Natural killer cell (primary cell): ENCODE measurements at regions not wholly inside any gene's neighbourhood (a gene's known extent, or its start where the extent isn't known, plus 50 kb on each side); places are given as distances from the start of the nearest gene placed in this dataset.

Source experiments
- ATAC-seq, 3 donors: fragments of 150-1000 bp in 2 of 3; fragments of 200-7000 bp in 1 of 3; cut with Tn5 transposase; 1 replicate in 1 of 3; 2 replicates in 2 of 3; pipeline ENCODE4 v1.10.0; 2021; ENCODE audit warnings: mild to moderate bottlenecking in 2 of 3, moderate library complexity in 2 of 3
- DNase-seq, 2 donors: peaks; one replicate each; pipeline versions ENCODE4 v3.0.0 to v3.0.0-alpha.2; 2013 to 2021; ENCODE audit warnings: mixed read lengths in 1 of 2
- H3K27ac ChIP-seq: one replicate; pipeline ENCODE4 v1.5.1; 2013; ENCODE audit warnings: mild to moderate bottlenecking, low read length
- H3K27me3 ChIP-seq: one replicate; pipeline ENCODE4 v1.6.1; 2013; ENCODE audit warnings: low read length; ENCODE audit not compliant: control insufficient read depth, insufficient read depth
- H3K36me3 ChIP-seq: one replicate; pipeline ENCODE4 v1.6.1; 2013; ENCODE audit warnings: low read length; ENCODE audit not compliant: control insufficient read depth, insufficient read depth
- H3K4me1 ChIP-seq: one replicate; pipeline ENCODE4 v1.6.1; 2013; ENCODE audit warnings: low read length; ENCODE audit not compliant: control insufficient read depth, insufficient read depth
- H3K4me3 ChIP-seq: one replicate; pipeline ENCODE4 v1.5.1; 2013; ENCODE audit warnings: low read length
- H3K9me3 ChIP-seq: one replicate; pipeline ENCODE4 v1.6.1; 2013; ENCODE audit warnings: low read length; ENCODE audit not compliant: control insufficient read depth, insufficient read depth
- H3K27ac Mint-ChIP-seq, 2 donors: one replicate each; pipeline ENCODE4 v1.8.0; 2022; ENCODE audit warnings: mild to moderate bottlenecking in 2 of 2, mixed read lengths in 2 of 2, moderate library complexity in 1 of 2
- H3K27me3 Mint-ChIP-seq, 2 donors: one replicate each; pipeline ENCODE4 v1.8.0; 2022; ENCODE audit warnings: low read depth in 2 of 2, mixed read lengths in 2 of 2
- H3K36me3 Mint-ChIP-seq: one replicate; pipeline ENCODE4 v1.8.0; 2022; ENCODE audit warnings: mixed read lengths
- H3K4me1 Mint-ChIP-seq, 2 donors: one replicate each; pipeline ENCODE4 v1.8.0; 2022; ENCODE audit warnings: mixed read lengths in 2 of 2
- H3K4me3 Mint-ChIP-seq: one replicate; pipeline ENCODE4 v1.8.0; 2022; ENCODE audit warnings: mild to moderate bottlenecking, moderate library complexity, mixed read lengths
- H3K9me3 Mint-ChIP-seq, 2 donors: one replicate each; pipeline ENCODE4 v1.8.0; 2022; ENCODE audit warnings: mixed read lengths in 2 of 2
- CTCF ChIP-seq: fragments of 200-600 bp; IDR thresholded peaks from one replicate; pipeline ENCODE4 v1.8.0; 2022; ENCODE audit warnings: antibody characterized with exemption
- WGBS: methylation state at CpG from one replicate; pipeline ENCODE4 v1.1.7; 2013; ENCODE audit warnings: missing lambda C conversion rate; ENCODE audit not compliant: insufficient coverage; 5-methylcytosine and 5-hydroxymethylcytosine counted together
- intact Hi-C: fragments of 100-400 bp; cut with micrococcal nuclease; formaldehyde crosslinking; loops from one replicate; pipeline ENCODE4 v1.14.2; 2022

GRCh38 chr5:133821889-133822288, 146.5 kb downstream of the C5orf15 start:
- peaks cover 28% of the 10 kb centered on the region for H3K4me1 ChIP-seq
- no peaks in the 10 kb centered on the region for H3K36me3 ChIP-seq
- intact Hi-C loops, result no loop called here
- H3K4me3 ChIP-seq, result no peak overlapping the region
- no peak overlapping the region for H3K4me3 Mint-ChIP-seq
- DNase-seq, result no peak
- H3K27me3 Mint-ChIP-seq, result peaks cover 24 to 37% of the 10 kb centered on the region in 2 donors
- TF ChIP-seq CTCF, result no peak
- 83% methylated on average over 3 of the region's 3 CpGs for WGBS
- H3K27ac Mint-ChIP-seq, result no peak overlapping the region
- no peak for ATAC-seq
- no peaks in the 10 kb centered on the region for H3K36me3 Mint-ChIP-seq
- H3K27me3 ChIP-seq, result no peaks in the 10 kb centered on the region
- no peaks in the 10 kb centered on the region for H3K9me3 ChIP-seq
- no peak overlapping the region for H3K27ac ChIP-seq
- H3K4me1 Mint-ChIP-seq, result peaks cover 18 to 25% of the 10 kb centered on the region in 2 donors
- H3K9me3 Mint-ChIP-seq, result no peaks in the 10 kb centered on the region

- Histone ChIP-seq H3K27me3 (no peaks in the 10 kb centered on the region), H3K4me3 (no peak overlapping the region), H3K27ac (no peak overlapping the region), H3K4me1 (peaks cover 22% of the 10 kb centered on the region), H3K36me3 (no peaks in the 10 kb centered on the region), H3K9me3 (no peaks in the 10 kb centered on the region)
- H3K36me3 Mint-ChIP-seq, result no peaks in the 10 kb centered on the region
- no peak for TF ChIP-seq CTCF
- H3K9me3 Mint-ChIP-seq, result no peaks in the 10 kb centered on the region
- peaks cover 24 to 37% of the 10 kb centered on the region in 2 donors for H3K27me3 Mint-ChIP-seq
- intact Hi-C loops, result no loop called here
- ATAC-seq (no peak), DNase-seq (no peak)
- H3K4me3 Mint-ChIP-seq, result no peak overlapping the region
- WGBS, result 45% methylated on average over 2 of the region's 2 CpGs
- H3K27ac Mint-ChIP-seq, result no peak overlapping the region
- H3K4me1 Mint-ChIP-seq, result peaks cover 15 to 22% of the 10 kb centered on the region in 2 donors
Observed at GRCh38 chr5:133821311-133821741, 147.1 kb downstream of the C5orf15 start.

GRCh38 chr5:133820507-133820906, 147.9 kb downstream of the C5orf15 start:
- H3K9me3 ChIP-seq, result no peaks in the 10 kb centered on the region
- peaks cover 14% of the 10 kb centered on the region for H3K4me1 ChIP-seq
- TF ChIP-seq CTCF, result no peak
- Mint-ChIP-seq H3K4me1 (peaks cover 7 to 15% of the 10 kb centered on the region in 2 donors), H3K4me3 (no peak overlapping the region), H3K27ac (no peak overlapping the region), H3K27me3 (peaks cover 24 to 37% of the 10 kb centered on the region in 2 donors), H3K9me3 (no peaks in the 10 kb centered on the region), H3K36me3 (no peaks in the 10 kb centered on the region)
- no peak overlapping the region for H3K4me3 ChIP-seq
- DNase-seq (no peak), ATAC-seq (no peak)
- WGBS, result 80% methylated on average over 3 of the region's 3 CpGs
- H3K27me3 ChIP-seq, result no peaks in the 10 kb centered on the region
- no peak overlapping the region for H3K27ac ChIP-seq
- H3K36me3 ChIP-seq, result no peaks in the 10 kb centered on the region
- intact Hi-C loops, result no loop called here

- DNase-seq (no peak), ATAC-seq (no peak)
- Histone ChIP-seq H3K36me3 (no peaks in the 10 kb centered on the region), H3K27me3 (no peaks in the 10 kb centered on the region), H3K4me3 (no peak overlapping the region), H3K9me3 (no peaks in the 10 kb centered on the region), H3K27ac (no peak overlapping the region), H3K4me1 (peaks cover 9% of the 10 kb centered on the region)
- TF ChIP-seq CTCF, result no peak
- Mint-ChIP-seq H3K36me3 (no peaks in the 10 kb centered on the region), H3K9me3 (no peaks in the 10 kb centered on the region), H3K4me3 (no peak overlapping the region), H3K4me1 (peaks cover 2 to 14% of the 10 kb centered on the region in 2 donors), H3K27me3 (peaks cover 25 to 37% of the 10 kb centered on the region in 2 donors), H3K27ac (no peak overlapping the region)
- 64% methylated on average over 11 of the region's 11 CpGs for WGBS
- intact Hi-C loops, result no loop called here
Observed at GRCh38 chr5:133819977-133820471, 148.4 kb downstream of the C5orf15 start.
